HCT116 (cell line): ENCODE measurements at regions not wholly inside any gene's neighbourhood (a gene's known extent, or its start where the extent isn't known, plus 50 kb on each side); places are given as distances from the start of the nearest gene placed in this dataset.

ENCODE experiments used
- CTCF ChIP-seq, 3 experiments: fragments of 200-600 bp in 1 of 3; sonication (generic) in 1 of 3; IDR thresholded peaks in 2 of 3; conservative IDR thresholded peaks in 1 of 3; 2 replicates each; pipeline ENCODE4 v1.5.1; 2012 to 2017; ENCODE audit warnings: low read depth in 2 of 3, low read length in 2 of 3, antibody characterized with exemption in 1 of 3, borderline replicate concordance in 1 of 3, control low read depth in 1 of 3, mild to moderate bottlenecking in 1 of 3, mixed read lengths in 1 of 3, mixed run types in 1 of 3, moderate library complexity in 1 of 3; ENCODE audit not compliant: insufficient read depth in 1 of 3
- EZH2 ChIP-seq: fragments of 200-600 bp; sonication (generic); IDR thresholded peaks from 2 replicates; pipeline ENCODE4 v1.6.1; 2017; ENCODE audit warnings: antibody characterized with exemption, mixed run types
- MAX ChIP-seq: IDR thresholded peaks from 2 replicates; pipeline ENCODE4 v1.6.1; 2012
- SP1 ChIP-seq: IDR thresholded peaks from 2 replicates; pipeline ENCODE4 v1.6.1; 2012; ENCODE audit warnings: low read depth
- SRF ChIP-seq: IDR thresholded peaks from 2 replicates; pipeline ENCODE4 v1.6.1; 2012; ENCODE audit warnings: low read depth

- TF ChIP-seq CTCF (IDR thresholded peaks at IDR 0.05 in 2 of 3, conservative IDR thresholded peaks at IDR 0.05 in 1 of 3; ENCODE audit: borderline replicate concordance in 1 of 3, insufficient read depth in 1 of 3, low read depth in 2 of 3, low read length in 2 of 3) (no peak), EZH2 (no peak), MAX (no peak), SRF (no peak), SP1 (no peak)
Observed at GRCh38 chr12:45535610-45536180, 193.8 kb upstream of the ARID2 start.
